ENCODE measurements at regions not wholly inside any gene's neighbourhood (a gene's known extent, or its start where the extent isn't known, plus 50 kb on each side); places are given as distances from the start of the nearest gene placed in this dataset.

- Histone ChIP-seq H3K36me3 (ENCODE audit: control insufficient read depth in 2 of 2, insufficient read depth in 1 of 2, low read length in 2 of 2) (no peaks in the 10 kb centered on the region), H3K9me3 (ENCODE audit: control insufficient read depth, insufficient read depth, low read depth, low read length) (no peaks in the 10 kb centered on the region), H3K4me1 (ENCODE audit: control insufficient read depth, insufficient read depth, low read length) (no peaks in the 10 kb centered on the region), H3K27ac (ENCODE audit: extremely low read depth, low read depth, low read length) (no peak overlapping the region), H3K4me3 (ENCODE audit: low read depth, low read length) (no peak overlapping the region)
- ChIA-PET POLR2A (no interaction called here), CTCF (no interaction called here)
- TF ChIP-seq PATZ1 (tag by site-specific recombination; IDR thresholded peaks at IDR 0.05), result no peak
- TF ChIP-seq ZNF394 (tag by site-specific recombination; IDR thresholded peaks at IDR 0.05; ENCODE audit: borderline replicate concordance), result no peak
- TF ChIP-seq ZNF747 (tag by site-specific recombination; IDR thresholded peaks at IDR 0.05), result no peak
- TF ChIP-seq, protein P1, sequence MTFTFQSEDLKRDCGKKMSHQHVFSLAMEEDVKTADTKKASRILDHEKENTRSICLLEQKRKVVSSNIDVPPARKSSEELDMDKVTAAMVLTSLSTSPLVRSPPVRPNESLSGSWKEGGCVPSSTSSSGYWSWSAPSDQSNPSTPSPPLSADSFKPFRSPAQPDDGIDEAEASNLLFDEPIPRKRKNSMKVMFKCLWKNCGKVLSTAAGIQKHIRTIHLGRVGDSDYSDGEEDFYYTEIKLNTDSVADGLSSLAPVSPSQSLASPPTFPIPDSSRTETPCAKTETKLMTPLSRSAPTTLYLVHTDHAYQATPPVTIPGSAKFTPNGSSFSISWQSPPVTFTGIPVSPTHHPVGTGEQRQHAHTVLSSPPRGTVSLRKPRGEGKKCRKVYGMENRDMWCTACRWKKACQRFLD (tag by site-specific recombination; IDR thresholded peaks at IDR 0.05), result no peak
- TF ChIP-seq ZNF558 (tag by site-specific recombination; IDR thresholded peaks at IDR 0.05), result no peak
- TF ChIP-seq, protein P2, sequence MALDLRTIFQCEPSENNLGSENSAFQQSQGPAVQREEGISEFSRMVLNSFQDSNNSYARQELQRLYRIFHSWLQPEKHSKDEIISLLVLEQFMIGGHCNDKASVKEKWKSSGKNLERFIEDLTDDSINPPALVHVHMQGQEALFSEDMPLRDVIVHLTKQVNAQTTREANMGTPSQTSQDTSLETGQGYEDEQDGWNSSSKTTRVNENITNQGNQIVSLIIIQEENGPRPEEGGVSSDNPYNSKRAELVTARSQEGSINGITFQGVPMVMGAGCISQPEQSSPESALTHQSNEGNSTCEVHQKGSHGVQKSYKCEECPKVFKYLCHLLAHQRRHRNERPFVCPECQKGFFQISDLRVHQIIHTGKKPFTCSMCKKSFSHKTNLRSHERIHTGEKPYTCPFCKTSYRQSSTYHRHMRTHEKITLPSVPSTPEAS (tag by site-specific recombination; IDR thresholded peaks at IDR 0.05), result no peak
- TF ChIP-seq ZNF280D (tag by site-specific recombination; IDR thresholded peaks at IDR 0.05), result no peak
- no peak for TF ChIP-seq ZNF571 (tag by site-specific recombination; IDR thresholded peaks at IDR 0.05)
- TF ChIP-seq YY1 (tag by site-specific recombination; IDR thresholded peaks at IDR 0.05), result no peak
- TF ChIP-seq ZNF10 (tag by site-specific recombination; IDR thresholded peaks at IDR 0.05), result no peak
- no peak for TF ChIP-seq KLF7 (tag by site-specific recombination; IDR thresholded peaks at IDR 0.05; ENCODE audit: borderline replicate concordance)
- no peak for TF ChIP-seq ZNF211 (tag by site-specific recombination; IDR thresholded peaks at IDR 0.05; ENCODE audit: low read depth)
- TF ChIP-seq, protein P3, sequence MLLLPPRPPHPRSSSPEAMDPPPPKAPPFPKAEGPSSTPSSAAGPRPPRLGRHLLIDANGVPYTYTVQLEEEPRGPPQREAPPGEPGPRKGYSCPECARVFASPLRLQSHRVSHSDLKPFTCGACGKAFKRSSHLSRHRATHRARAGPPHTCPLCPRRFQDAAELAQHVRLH (tag by site-specific recombination; IDR thresholded peaks at IDR 0.05), result no peak
These were observed 607.7 kb downstream of the PYDC2 start for GRCh38 chr3:192068464-192069254.

DNA sequence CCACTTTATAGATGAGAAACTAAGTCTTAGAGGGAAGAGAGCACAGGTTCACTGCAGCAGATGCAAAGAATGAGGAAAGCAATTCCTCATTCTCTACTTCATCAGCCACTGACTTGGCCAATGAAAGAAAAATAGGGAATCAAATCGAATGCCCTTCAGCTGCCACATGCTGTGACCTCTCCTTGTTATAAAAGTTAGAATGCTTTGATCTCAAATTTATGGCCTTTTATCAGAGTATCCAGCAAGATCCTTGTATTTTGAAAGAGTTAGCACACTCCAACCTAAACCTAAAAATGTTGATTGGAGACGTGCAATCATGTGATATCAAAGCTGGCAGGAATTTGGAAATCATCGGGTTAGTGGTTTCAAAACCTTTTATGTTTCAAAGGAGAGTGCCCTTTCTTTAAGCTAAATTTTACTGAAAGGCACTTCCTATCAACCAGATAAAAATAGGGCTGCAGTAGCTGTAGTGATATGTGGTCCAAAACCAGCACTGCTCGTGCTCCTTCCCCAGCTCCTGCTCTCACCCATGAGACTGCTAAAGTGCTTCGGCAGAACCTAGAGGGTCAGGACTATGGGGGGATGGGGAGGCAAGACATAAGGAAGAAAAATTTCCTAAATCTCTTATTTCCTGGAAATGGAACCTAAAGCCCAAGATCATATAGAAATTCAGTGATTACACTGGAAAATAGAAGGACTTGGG is 617.0 kb downstream of the PYDC2 start:
- Histone ChIP-seq H3K9me3 (ENCODE audit: control insufficient read depth, insufficient read depth, low read depth, low read length) (no peaks in the 10 kb centered on the region), H3K27ac (ENCODE audit: extremely low read depth, low read depth, low read length) (no peak overlapping the region), H3K4me3 (ENCODE audit: low read depth, low read length) (no peak overlapping the region), H3K4me1 (ENCODE audit: control insufficient read depth, insufficient read depth, low read length) (no peaks in the 10 kb centered on the region), H3K36me3 (ENCODE audit: control insufficient read depth in 2 of 2, insufficient read depth in 1 of 2, low read length in 2 of 2) (no peaks in the 10 kb centered on the region)
- ChIA-PET CTCF (no interaction called here), POLR2A (no interaction called here)
- TF ChIP-seq ZNF132 (tag by site-specific recombination; IDR thresholded peaks at IDR 0.05; ENCODE audit: borderline replicate concordance) (no peak), PBX3 (CRISPR knock-in tag; IDR thresholded peaks at IDR 0.05) (no peak), ZNF354C (tag by site-specific recombination; IDR thresholded peaks at IDR 0.05; ENCODE audit: borderline replicate concordance, low read depth) (no peak), PRDM10 (tag by site-specific recombination; IDR thresholded peaks at IDR 0.05) (peak; percentile 79)

Measured in HEK293 (cell line).